Tibial artery (tissue), 4 donors: ENCODE measurements at regions not wholly inside any gene's neighbourhood (a gene's known extent, or its start where the extent isn't known, plus 50 kb on each side); places are given as distances from the start of the nearest gene placed in this dataset.

Experiments used
- DNase-seq, 2 donors: peaks; one replicate each; pipeline ENCODE4 v3.0.0-alpha.2; 2019
- H3K27ac ChIP-seq, 2 donors: fragments of 200-600 bp; sonication (generic) in 1 of 2; 1 replicate in 1 of 2; 2 replicates in 1 of 2; pipeline ENCODE4 v1.5.1; 2018 to 2019; ENCODE audit warnings: mild to moderate bottlenecking in 1 of 2
- H3K27me3 ChIP-seq, 2 donors: fragments of 200-600 bp; sonication (generic) in 1 of 2; one replicate each; pipeline versions ENCODE4 v1.5.1 to v1.6.0; 2016 to 2019
- H3K36me3 ChIP-seq, 3 donors: fragments of 200-600 bp; sonication (generic) in 2 of 3; one replicate each; pipeline ENCODE4 v1.5.1; 2016 to 2019; ENCODE audit warnings: mild to moderate bottlenecking in 2 of 3
- H3K4me1 ChIP-seq, 4 donors: fragments of 200-600 bp; sonication (generic) in 2 of 4; 1 replicate in 3 of 4; 2 replicates in 1 of 4; pipeline ENCODE4 v1.5.1; 2016 to 2019
- H3K4me3 ChIP-seq, 2 donors: fragments of 200-600 bp; sonication (generic) in 1 of 2; 1 replicate in 1 of 2; 2 replicates in 1 of 2; pipeline ENCODE4 v1.5.1; 2018 to 2019; ENCODE audit warnings: mild to moderate bottlenecking in 2 of 2
- H3K9me3 ChIP-seq, 3 donors: fragments of 200-600 bp; sonication (generic) in 1 of 3; one replicate each; pipeline ENCODE4 v1.5.1; 2016 to 2019
- intact Hi-C: fragments of 100-400 bp; cut with DNase I; formaldehyde crosslinking; loops from one replicate; pipeline ENCODE4 v1.15.0; 2023; ENCODE audit warnings: low total_unique reads
- TF ChIP-seq, protein P1 (sequence below), 2 experiments: fragments of 200-600 bp in 1 of 2; fragments of 450-650 bp in 1 of 2; IDR thresholded peaks; one replicate each; pipeline ENCODE4 v1.5.1; 2017 to 2019; ENCODE audit warnings: antibody characterized with exemption in 2 of 2, mild to moderate bottlenecking in 1 of 2, moderate library complexity in 1 of 2

DNA sequence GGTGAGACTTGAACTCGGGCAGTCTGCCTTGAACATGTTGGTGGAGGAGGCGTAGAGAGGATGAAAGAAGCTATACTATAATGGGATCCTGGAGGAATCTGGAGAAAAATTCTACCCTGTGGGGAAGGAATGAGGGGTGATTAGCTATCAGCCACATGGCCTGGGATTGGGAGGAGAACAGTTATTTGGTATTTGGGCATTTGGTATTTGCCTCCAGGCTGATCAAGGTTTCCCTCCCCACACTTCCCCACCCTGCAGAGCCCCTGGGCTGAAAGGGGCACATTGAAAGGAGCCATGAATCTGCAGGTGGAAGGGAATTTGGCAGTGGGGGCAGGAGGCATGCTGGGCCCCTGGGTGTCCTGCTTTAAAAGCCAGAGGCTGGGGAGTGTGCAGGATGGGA is 235.3 kb downstream of the INHBA start:
- no peaks in the 10 kb centered on the region for H3K9me3 ChIP-seq
- no peaks in the 10 kb centered on the region for H3K36me3 ChIP-seq
- TF ChIP-seq, protein P1, sequence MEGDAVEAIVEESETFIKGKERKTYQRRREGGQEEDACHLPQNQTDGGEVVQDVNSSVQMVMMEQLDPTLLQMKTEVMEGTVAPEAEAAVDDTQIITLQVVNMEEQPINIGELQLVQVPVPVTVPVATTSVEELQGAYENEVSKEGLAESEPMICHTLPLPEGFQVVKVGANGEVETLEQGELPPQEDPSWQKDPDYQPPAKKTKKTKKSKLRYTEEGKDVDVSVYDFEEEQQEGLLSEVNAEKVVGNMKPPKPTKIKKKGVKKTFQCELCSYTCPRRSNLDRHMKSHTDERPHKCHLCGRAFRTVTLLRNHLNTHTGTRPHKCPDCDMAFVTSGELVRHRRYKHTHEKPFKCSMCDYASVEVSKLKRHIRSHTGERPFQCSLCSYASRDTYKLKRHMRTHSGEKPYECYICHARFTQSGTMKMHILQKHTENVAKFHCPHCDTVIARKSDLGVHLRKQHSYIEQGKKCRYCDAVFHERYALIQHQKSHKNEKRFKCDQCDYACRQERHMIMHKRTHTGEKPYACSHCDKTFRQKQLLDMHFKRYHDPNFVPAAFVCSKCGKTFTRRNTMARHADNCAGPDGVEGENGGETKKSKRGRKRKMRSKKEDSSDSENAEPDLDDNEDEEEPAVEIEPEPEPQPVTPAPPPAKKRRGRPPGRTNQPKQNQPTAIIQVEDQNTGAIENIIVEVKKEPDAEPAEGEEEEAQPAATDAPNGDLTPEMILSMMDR (IDR thresholded peaks at IDR 0.05): no peak
- intact Hi-C loops: no loop called here
- H3K4me1 ChIP-seq: peaks cover 0 to 9% (median 3%) of the 10 kb centered on the region in 4 donors
- no peak overlapping the region for H3K4me3 ChIP-seq
- H3K27ac ChIP-seq: no peak overlapping the region
- H3K27me3 ChIP-seq: no peaks in the 10 kb centered on the region
- no peak for DNase-seq

DNA sequence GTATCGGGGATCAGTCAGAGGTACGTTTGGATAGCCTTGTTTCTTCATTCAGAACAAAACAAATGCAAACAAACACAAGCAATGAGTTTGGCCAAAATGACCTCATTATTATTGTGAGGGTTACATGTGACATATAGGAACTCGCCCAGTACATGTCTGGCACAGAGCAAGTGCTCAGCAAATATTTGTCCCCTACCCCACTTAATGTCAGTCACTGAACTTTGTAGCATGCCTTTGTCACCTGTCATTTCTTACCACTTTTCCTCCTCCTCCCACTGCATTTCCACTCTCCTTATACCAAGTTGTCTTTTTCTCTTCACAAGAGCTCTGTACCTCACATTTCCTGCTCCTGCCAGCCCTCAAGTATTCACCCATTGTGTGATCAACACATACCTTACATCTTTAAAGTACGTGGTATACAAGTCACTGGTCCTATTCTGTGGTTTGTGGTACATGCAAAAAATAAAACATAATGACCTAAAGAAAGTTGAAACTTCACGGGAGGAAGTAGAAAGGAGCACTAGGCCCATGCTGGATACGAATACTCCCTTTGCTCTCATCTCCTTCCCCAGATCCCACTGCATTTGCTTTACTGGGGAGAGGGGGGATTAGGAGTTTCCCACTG is 236.0 kb downstream of the INHBA start:
- H3K9me3 ChIP-seq: no peaks in the 10 kb centered on the region
- DNase-seq: no peak
- intact Hi-C loops: no loop called here
- no peaks in the 10 kb centered on the region for H3K36me3 ChIP-seq
- peaks cover 0 to 5% (median 0%) of the 10 kb centered on the region in 4 donors for H3K4me1 ChIP-seq
- H3K4me3 ChIP-seq: no peak overlapping the region
- no peak overlapping the region for H3K27ac ChIP-seq
- TF ChIP-seq, protein P1 (IDR thresholded peaks at IDR 0.05): no peak
- H3K27me3 ChIP-seq: no peaks in the 10 kb centered on the region

DNA sequence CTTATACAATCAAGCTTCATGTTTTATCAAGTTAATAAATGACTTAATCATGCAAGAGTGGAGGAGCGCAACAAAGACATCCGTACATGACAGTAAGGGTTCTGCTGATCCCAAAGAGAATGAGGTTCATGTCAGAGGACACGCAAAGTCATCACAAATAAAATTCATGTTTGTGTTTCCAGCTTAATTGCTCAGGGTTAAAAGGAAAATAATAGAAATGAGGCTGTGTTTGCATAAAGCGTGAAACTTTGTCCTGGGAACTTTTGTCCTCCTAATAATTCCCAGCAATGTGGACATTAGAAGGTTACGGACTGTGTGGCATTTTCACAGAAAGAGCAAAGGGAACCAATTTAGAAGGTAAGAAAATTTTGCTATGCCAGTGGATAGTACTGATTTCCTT is 237.3 kb downstream of the INHBA start:
- Histone ChIP-seq H3K4me1 (no peaks in the 10 kb centered on the region), H3K4me3 (no peak overlapping the region), H3K9me3 (no peaks in the 10 kb centered on the region), H3K36me3 (no peaks in the 10 kb centered on the region), H3K27ac (no peak overlapping the region), H3K27me3 (no peaks in the 10 kb centered on the region)
- no peak for DNase-seq
- TF ChIP-seq, protein P1 (IDR thresholded peaks at IDR 0.05): no peak
- intact Hi-C loops: no loop called here

DNA sequence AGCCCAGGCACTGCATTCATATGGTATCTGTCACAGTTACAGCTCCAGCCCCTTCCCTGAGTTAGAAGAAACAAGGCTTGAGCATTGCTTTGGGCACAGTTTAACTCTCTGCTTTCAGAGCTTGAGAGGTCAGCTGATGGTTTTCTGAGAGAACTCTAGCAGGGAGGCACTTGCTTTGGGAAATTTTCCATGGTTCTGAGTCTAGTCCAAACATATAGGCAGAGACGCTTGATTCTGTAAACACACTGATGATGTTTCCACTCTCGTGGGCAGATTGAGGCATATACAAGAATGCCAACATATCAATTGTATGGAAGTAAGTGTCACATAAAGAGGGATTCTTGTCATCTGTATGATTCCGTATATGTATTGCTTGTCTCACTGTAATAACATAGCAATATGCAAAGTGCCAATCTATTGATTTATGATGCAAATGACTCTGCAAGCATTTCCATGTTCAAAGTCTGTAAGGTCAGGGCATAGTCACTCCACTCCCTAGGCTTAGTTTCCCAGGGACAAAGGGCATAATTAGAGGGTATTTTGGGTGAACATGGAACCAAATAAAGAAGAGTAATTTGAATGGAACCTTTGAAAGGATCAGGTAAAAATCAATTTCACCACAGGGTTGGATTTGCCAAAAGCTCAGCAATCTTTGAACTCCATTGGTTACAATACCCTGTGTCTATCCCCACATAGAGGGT is 239.0 kb downstream of the INHBA start:
- Histone ChIP-seq H3K27ac (no peak overlapping the region), H3K4me1 (no peaks in the 10 kb centered on the region), H3K4me3 (no peak overlapping the region), H3K9me3 (no peaks in the 10 kb centered on the region), H3K36me3 (no peaks in the 10 kb centered on the region), H3K27me3 (no peaks in the 10 kb centered on the region)
- TF ChIP-seq, protein P1 (IDR thresholded peaks at IDR 0.05): no peak
- intact Hi-C loops: no loop called here
- no peak for DNase-seq

DNA sequence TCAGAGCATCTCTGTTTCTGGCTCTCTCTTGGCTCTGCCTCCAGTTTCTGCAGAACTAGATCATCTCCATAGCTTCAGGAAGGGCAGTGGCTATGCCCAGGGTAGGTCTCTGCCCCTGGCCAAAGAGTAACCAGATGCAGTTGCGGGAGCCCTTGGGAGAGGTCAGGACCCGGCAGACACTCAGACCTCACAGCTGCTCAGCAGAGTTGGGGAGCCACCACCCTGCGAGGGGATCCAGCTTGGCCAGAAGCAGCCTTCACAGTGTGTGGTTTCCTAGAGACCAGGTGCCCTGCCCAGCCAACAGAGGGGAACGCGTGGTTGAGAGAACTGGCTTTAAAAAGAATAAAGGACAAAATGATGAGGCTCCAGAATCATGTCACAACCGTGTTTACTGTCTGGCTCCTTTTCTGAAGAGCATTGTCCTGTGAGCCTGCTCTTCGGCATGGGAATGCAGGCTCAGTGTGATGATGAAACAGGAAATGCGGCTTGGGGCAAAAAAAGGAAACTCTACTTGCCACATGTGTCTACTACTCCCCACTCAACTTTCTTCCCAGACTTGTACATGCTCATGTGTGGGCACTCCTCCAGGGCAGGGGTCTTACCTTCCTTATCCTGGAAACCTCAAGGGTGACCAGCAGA is 243.1 kb downstream of the INHBA start:
- TF ChIP-seq, protein P1 (IDR thresholded peaks at IDR 0.05): no peak
- H3K27me3 ChIP-seq: no peaks in the 10 kb centered on the region
- H3K9me3 ChIP-seq: no peaks in the 10 kb centered on the region
- no peak overlapping the region for H3K27ac ChIP-seq
- peak in 1 of 2 donors; percentile 29 for DNase-seq
- no peaks in the 10 kb centered on the region for H3K36me3 ChIP-seq
- no peaks in the 10 kb centered on the region for H3K4me1 ChIP-seq
- intact Hi-C loops: no loop called here
- H3K4me3 ChIP-seq: no peak overlapping the region
